NB4 (cell line): ENCODE measurements at regions not wholly inside any gene's neighbourhood (a gene's known extent, or its start where the extent isn't known, plus 50 kb on each side); places are given as distances from the start of the nearest gene placed in this dataset.

Source experiments
- MYC ChIP-seq: IDR thresholded peaks from 2 replicates; pipeline ENCODE4 v1.6.1; 2011; ENCODE audit warnings: low read depth, low read length
- POLR2A ChIP-seq: IDR thresholded peaks from 2 replicates; pipeline ENCODE4 v1.6.1; 2011; ENCODE audit warnings: mild to moderate bottlenecking; ENCODE audit not compliant: insufficient read length; ENCODE audit errors: extremely low read depth
- TF ChIP-seq, protein P1 (sequence below): IDR thresholded peaks from one replicate; pipeline ENCODE4 v1.5.1; 2012; ENCODE audit warnings: low read depth, low read length
- TF ChIP-seq, protein P2 (sequence below): IDR thresholded peaks from 2 replicates; pipeline ENCODE4 v1.6.1; 2011; ENCODE audit warnings: low read depth, low read length

DNA sequence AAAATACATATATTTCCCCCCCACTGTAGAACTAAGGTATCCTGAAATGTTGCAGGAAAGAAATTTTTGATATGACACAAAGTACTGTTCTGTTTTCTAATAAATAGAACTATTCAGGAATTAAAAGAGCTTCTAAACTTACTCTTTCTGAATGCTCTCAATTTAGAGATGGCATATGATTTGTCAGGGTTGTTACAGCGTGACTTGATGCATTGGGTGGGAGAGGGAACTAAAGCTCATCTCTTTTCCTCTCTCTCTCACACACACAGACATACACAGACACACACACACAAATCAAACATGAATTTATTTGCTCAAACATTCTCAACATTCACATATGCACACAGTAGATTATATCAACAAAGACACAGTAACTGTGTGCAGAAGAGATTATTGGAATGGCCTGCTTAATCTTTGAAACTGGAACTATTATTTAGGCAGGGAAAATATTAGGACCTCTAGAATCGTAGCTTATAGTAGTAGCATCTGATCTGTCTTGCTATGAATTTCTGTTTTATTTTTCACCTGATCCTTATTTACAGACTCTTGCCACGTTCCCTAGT lies 807.4 kb upstream of the GBE1 start:
- TF ChIP-seq, protein P1, sequence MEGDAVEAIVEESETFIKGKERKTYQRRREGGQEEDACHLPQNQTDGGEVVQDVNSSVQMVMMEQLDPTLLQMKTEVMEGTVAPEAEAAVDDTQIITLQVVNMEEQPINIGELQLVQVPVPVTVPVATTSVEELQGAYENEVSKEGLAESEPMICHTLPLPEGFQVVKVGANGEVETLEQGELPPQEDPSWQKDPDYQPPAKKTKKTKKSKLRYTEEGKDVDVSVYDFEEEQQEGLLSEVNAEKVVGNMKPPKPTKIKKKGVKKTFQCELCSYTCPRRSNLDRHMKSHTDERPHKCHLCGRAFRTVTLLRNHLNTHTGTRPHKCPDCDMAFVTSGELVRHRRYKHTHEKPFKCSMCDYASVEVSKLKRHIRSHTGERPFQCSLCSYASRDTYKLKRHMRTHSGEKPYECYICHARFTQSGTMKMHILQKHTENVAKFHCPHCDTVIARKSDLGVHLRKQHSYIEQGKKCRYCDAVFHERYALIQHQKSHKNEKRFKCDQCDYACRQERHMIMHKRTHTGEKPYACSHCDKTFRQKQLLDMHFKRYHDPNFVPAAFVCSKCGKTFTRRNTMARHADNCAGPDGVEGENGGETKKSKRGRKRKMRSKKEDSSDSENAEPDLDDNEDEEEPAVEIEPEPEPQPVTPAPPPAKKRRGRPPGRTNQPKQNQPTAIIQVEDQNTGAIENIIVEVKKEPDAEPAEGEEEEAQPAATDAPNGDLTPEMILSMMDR, result no peak
- TF ChIP-seq POLR2A, result no peak
- no peak for TF ChIP-seq MYC
- TF ChIP-seq, protein P2, sequence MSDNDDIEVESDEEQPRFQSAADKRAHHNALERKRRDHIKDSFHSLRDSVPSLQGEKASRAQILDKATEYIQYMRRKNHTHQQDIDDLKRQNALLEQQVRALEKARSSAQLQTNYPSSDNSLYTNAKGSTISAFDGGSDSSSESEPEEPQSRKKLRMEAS, result no peak
